KMS-11 (cell line): ENCODE measurements at regions not wholly inside any gene's neighbourhood (a gene's known extent, or its start where the extent isn't known, plus 50 kb on each side); places are given as distances from the start of the nearest gene placed in this dataset.
"Not testable (repeated sequence)": the region's sequence is repeated elsewhere in the genome, so short reads cannot be mapped to it uniquely, and the experiment has no call there.

Experiments used
- H2AFZ ChIP-seq: fragments of 200-600 bp; sonication (generic); 2 replicates; pipeline ENCODE4 v1.6.1; 2016; ENCODE audit warnings: antibody characterized with exemption, mixed run types, low read depth
- H3K27ac ChIP-seq: fragments of 200-600 bp; sonication (generic); 2 replicates; pipeline ENCODE4 v1.6.1; 2016; ENCODE audit warnings: mild to moderate bottlenecking, mixed run types
- H3K27me3 ChIP-seq: fragments of 200-600 bp; sonication (generic); 2 replicates; pipeline ENCODE4 v1.6.1; 2017; ENCODE audit warnings: mild to moderate bottlenecking, low read depth, mixed run types, moderate library complexity; ENCODE audit not compliant: insufficient read depth
- H3K36me3 ChIP-seq: fragments of 200-600 bp; sonication (generic); 2 replicates; pipeline ENCODE4 v1.6.1; 2017; ENCODE audit warnings: mild to moderate bottlenecking, mixed run types; ENCODE audit not compliant: insufficient read depth
- H3K4me1 ChIP-seq: fragments of 200-600 bp; sonication (generic); 2 replicates; pipeline ENCODE4 v1.6.1; 2016; ENCODE audit warnings: mild to moderate bottlenecking, low read depth, mixed run types; ENCODE audit not compliant: poor library complexity, severe bottlenecking
- H3K4me2 ChIP-seq: fragments of 200-600 bp; sonication (generic); 2 replicates; pipeline ENCODE4 v1.7.0; 2016; ENCODE audit warnings: mild to moderate bottlenecking, mixed run types
- H3K4me3 ChIP-seq: fragments of 200-600 bp; sonication (generic); IDR thresholded peaks from 2 replicates; pipeline ENCODE4 v1.6.1; 2017; ENCODE audit warnings: low read depth, low read length, mixed read lengths; ENCODE audit not compliant: insufficient read depth
- H3K79me2 ChIP-seq: fragments of 200-600 bp; sonication (generic); 2 replicates; pipeline ENCODE4 v1.6.1; 2016; ENCODE audit warnings: low read depth, mixed run types; ENCODE audit not compliant: insufficient read depth
- H3K9ac ChIP-seq: fragments of 200-600 bp; sonication (generic); 2 replicates; pipeline ENCODE4 v1.6.1; 2016; ENCODE audit warnings: mild to moderate bottlenecking, mixed run types
- H4K20me1 ChIP-seq: fragments of 200-600 bp; sonication (generic); 2 replicates; pipeline ENCODE4 v1.6.1; 2016; ENCODE audit warnings: mild to moderate bottlenecking, mixed run types; ENCODE audit not compliant: insufficient read depth
- CTCF ChIP-seq: fragments of 200-600 bp; sonication (generic); conservative IDR thresholded peaks from 2 replicates; pipeline ENCODE4 v1.6.1; 2017; ENCODE audit warnings: low read depth, mild to moderate bottlenecking, antibody characterized with exemption, low read length, moderate library complexity, mixed read lengths

- Histone ChIP-seq H3K79me2 (no peaks in the 10 kb centered on the region), H3K4me3 (no peak overlapping the region), H3K4me2 (no peak overlapping the region), H2AFZ (no peak overlapping the region), H3K9ac (no peak overlapping the region), H3K27ac (no peak overlapping the region), H3K36me3 (no peaks in the 10 kb centered on the region), H3K4me1 (peaks cover 49% of the 10 kb centered on the region), H4K20me1 (no peaks in the 10 kb centered on the region), H3K27me3 (no peaks in the 10 kb centered on the region)
- TF ChIP-seq CTCF = no peak
These were observed 609.3 kb downstream of the COL12A1 start for GRCh38 chr6:74596588-74596987.

- not testable (repeated sequence) for H4K20me1 ChIP-seq, H3K79me2 ChIP-seq, H3K27me3 ChIP-seq, H3K27ac ChIP-seq, H3K4me2 ChIP-seq, H2AFZ ChIP-seq, H3K9ac ChIP-seq, H3K4me3 ChIP-seq, H3K36me3 ChIP-seq
- peaks cover 33% of the 10 kb centered on the region for H3K4me1 ChIP-seq
These were observed 611.5 kb downstream of the COL12A1 start for GRCh38 chr6:74594350-74594749.

GRCh38 chr6:74588094-74588832 lies 617.6 kb downstream of the COL12A1 start:
- Histone ChIP-seq H3K79me2 (no peaks in the 10 kb centered on the region), H3K4me3 (no peak overlapping the region), H3K36me3 (no peaks in the 10 kb centered on the region), H3K27me3 (no peaks in the 10 kb centered on the region), H3K4me1 (no peaks in the 10 kb centered on the region), H2AFZ (no peak overlapping the region), H3K9ac (no peak overlapping the region), H4K20me1 (no peaks in the 10 kb centered on the region), H3K27ac (no peak overlapping the region), H3K4me2 (no peak overlapping the region)
- no peak for TF ChIP-seq CTCF

GRCh38 chr6:74587386-74587785 lies 618.5 kb downstream of the COL12A1 start:
- Histone ChIP-seq H3K9ac (no peak overlapping the region), H3K4me2 (no peak overlapping the region), H4K20me1 (no peaks in the 10 kb centered on the region), H3K36me3 (no peaks in the 10 kb centered on the region), H3K27me3 (no peaks in the 10 kb centered on the region), H3K4me1 (no peaks in the 10 kb centered on the region), H3K27ac (no peak overlapping the region), H2AFZ (no peak overlapping the region), H3K4me3 (no peak overlapping the region), H3K79me2 (no peaks in the 10 kb centered on the region)
- TF ChIP-seq CTCF = no peak

- TF ChIP-seq CTCF = no peak
- no peaks in the 10 kb centered on the region for H3K79me2 ChIP-seq
- H3K4me3 ChIP-seq = no peak overlapping the region
These were observed 620.1 kb downstream of the COL12A1 start for GRCh38 chr6:74585753-74586152.

More at GRCh38 chr6:74585753-74586152, 620.1 kb downstream of the COL12A1 start:
- Histone ChIP-seq H3K36me3 (no peaks in the 10 kb centered on the region), H3K4me2 (no peak overlapping the region), H3K27ac (no peak overlapping the region), H3K27me3 (no peaks in the 10 kb centered on the region), H4K20me1 (no peaks in the 10 kb centered on the region), H3K4me1 (no peaks in the 10 kb centered on the region), H2AFZ (no peak overlapping the region), H3K9ac (no peak overlapping the region)
